ENCODE measurements at regions not wholly inside any gene's neighbourhood (a gene's known extent, or its start where the extent isn't known, plus 50 kb on each side); places are given as distances from the start of the nearest gene placed in this dataset.
"Not testable (repeated sequence)": the region's sequence is repeated elsewhere in the genome, so short reads cannot be mapped to it uniquely, and the experiment has no call there.

DNA sequence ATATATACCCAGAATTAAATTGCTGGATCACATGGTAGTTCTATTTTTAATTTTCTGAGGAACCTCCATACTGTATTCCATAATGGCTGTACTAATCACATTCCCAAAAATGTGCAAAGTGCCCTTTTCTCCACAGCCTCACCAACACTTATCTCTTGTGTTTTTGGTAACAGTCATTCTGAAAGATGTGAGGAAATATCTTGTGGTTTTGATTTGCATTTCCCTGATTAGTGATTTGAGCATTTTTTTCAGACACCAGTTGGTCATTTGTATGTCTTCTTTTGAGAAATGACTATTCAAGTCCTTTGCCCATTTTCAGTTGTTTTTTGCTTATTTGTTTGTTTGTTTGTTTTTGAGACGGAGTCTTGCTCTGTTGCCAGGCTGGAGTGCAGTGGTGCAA is 98.1 kb upstream of the SIMC1 start:
- TF ChIP-seq, protein P1, sequence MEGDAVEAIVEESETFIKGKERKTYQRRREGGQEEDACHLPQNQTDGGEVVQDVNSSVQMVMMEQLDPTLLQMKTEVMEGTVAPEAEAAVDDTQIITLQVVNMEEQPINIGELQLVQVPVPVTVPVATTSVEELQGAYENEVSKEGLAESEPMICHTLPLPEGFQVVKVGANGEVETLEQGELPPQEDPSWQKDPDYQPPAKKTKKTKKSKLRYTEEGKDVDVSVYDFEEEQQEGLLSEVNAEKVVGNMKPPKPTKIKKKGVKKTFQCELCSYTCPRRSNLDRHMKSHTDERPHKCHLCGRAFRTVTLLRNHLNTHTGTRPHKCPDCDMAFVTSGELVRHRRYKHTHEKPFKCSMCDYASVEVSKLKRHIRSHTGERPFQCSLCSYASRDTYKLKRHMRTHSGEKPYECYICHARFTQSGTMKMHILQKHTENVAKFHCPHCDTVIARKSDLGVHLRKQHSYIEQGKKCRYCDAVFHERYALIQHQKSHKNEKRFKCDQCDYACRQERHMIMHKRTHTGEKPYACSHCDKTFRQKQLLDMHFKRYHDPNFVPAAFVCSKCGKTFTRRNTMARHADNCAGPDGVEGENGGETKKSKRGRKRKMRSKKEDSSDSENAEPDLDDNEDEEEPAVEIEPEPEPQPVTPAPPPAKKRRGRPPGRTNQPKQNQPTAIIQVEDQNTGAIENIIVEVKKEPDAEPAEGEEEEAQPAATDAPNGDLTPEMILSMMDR (IDR thresholded peaks at IDR 0.05; ENCODE audit: low read depth, low read length), result not testable (repeated sequence)
- TF ChIP-seq EZH2phosphoT487 (IDR thresholded peaks at IDR 0.05; ENCODE audit: low read depth), result not testable (repeated sequence)

All from OCI-LY3 (cell line).